HepG2 (cell line): ENCODE measurements at regions not wholly inside any gene's neighbourhood (a gene's known extent, or its start where the extent isn't known, plus 50 kb on each side); places are given as distances from the start of the nearest gene placed in this dataset.

Experiments
- KDM2A ChIP-seq: sonication (generic); formaldehyde crosslinking; IDR thresholded peaks from 2 replicates; pipeline ENCODE4 v1.4.0; 2020; ENCODE audit warnings: low read depth, missing genetic modification reagents, borderline replicate concordance
- NCOA5 ChIP-seq: sonication (generic); formaldehyde crosslinking; IDR thresholded peaks from 2 replicates; pipeline ENCODE4 v1.4.0; 2020; ENCODE audit warnings: missing genetic modification reagents
- SALL1 ChIP-seq: sonication (generic); formaldehyde crosslinking; IDR thresholded peaks from 2 replicates; pipeline ENCODE4 v1.8.0; 2022; ENCODE audit warnings: mild to moderate bottlenecking, missing genetic modification reagents
- SNAPC2 ChIP-seq: sonication (generic); formaldehyde crosslinking; IDR thresholded peaks from 2 replicates; pipeline ENCODE4 v1.8.1; 2022; ENCODE audit warnings: mild to moderate bottlenecking, missing genetic modification reagents
- SRF ChIP-seq: IDR thresholded peaks from 2 replicates; pipeline ENCODE4 v1.6.1; 2011; ENCODE audit warnings: mild to moderate bottlenecking, low read depth, low read length, moderate library complexity
- U2AF1 ChIP-seq: fragments of 200-400 bp; formaldehyde crosslinking; optimal IDR thresholded peaks from 2 replicates; pipeline ENCODE3; 2017; ENCODE audit warnings: mild to moderate bottlenecking, low read depth, low read length
- XRCC5 ChIP-seq: fragments of 200-400 bp; formaldehyde crosslinking; optimal IDR thresholded peaks from 2 replicates; pipeline ENCODE3; 2017; ENCODE audit warnings: mild to moderate bottlenecking, low read length
- ZNF205 ChIP-seq: IDR thresholded peaks from 2 replicates; pipeline ENCODE4 v1.6.1; 2018; ENCODE audit warnings: missing biosample characterization, missing genetic modification reagents
- ZNF329 ChIP-seq: sonication (generic); formaldehyde crosslinking; IDR thresholded peaks from 2 replicates; pipeline ENCODE4 v1.9.0; 2021; ENCODE audit warnings: low read depth, mild to moderate bottlenecking, missing genetic modification reagents
- ZNF350 ChIP-seq: sonication (generic); formaldehyde crosslinking; IDR thresholded peaks from 2 replicates; pipeline ENCODE4 v1.4.0; 2020; ENCODE audit warnings: mild to moderate bottlenecking, low read depth, missing genetic modification reagents, borderline replicate concordance
- ZNF615 ChIP-seq: sonication (generic); formaldehyde crosslinking; IDR thresholded peaks from 2 replicates; pipeline ENCODE4 v1.5.0; 2020; ENCODE audit warnings: mild to moderate bottlenecking, missing genetic modification reagents, borderline replicate concordance
- TF ChIP-seq, protein P1 (sequence below): sonication (generic); formaldehyde crosslinking; IDR thresholded peaks from 2 replicates; pipeline ENCODE4 v1.5.1; 2020; ENCODE audit warnings: mild to moderate bottlenecking, missing genetic modification reagents, borderline replicate concordance
- TF ChIP-seq, protein P2 (sequence below): sonication (generic); formaldehyde crosslinking; IDR thresholded peaks from 2 replicates; pipeline ENCODE4 v1.4.0; 2020; ENCODE audit warnings: mild to moderate bottlenecking, missing genetic modification reagents
- TF ChIP-seq, protein P3 (sequence below): sonication (generic); formaldehyde crosslinking; conservative IDR thresholded peaks from 2 replicates; pipeline ENCODE4 v1.5.0; 2020; ENCODE audit warnings: missing genetic modification reagents
- TF ChIP-seq, protein P4 (sequence below), 2 experiments: fragments of 450-650 bp in 1 of 2; sonication (generic) in 1 of 2; formaldehyde crosslinking; IDR thresholded peaks; 2 replicates each; pipeline versions ENCODE4 v1.5.0 to v1.8.0; 2020 to 2022; ENCODE audit warnings: mild to moderate bottlenecking in 1 of 2, missing genetic modification reagents in 1 of 2
- TF ChIP-seq, protein P5 (sequence below): sonication (generic); formaldehyde crosslinking; IDR thresholded peaks from 2 replicates; pipeline ENCODE4 v1.4.0; 2020; ENCODE audit warnings: missing genetic modification reagents, mild to moderate bottlenecking, borderline replicate concordance

DNA sequence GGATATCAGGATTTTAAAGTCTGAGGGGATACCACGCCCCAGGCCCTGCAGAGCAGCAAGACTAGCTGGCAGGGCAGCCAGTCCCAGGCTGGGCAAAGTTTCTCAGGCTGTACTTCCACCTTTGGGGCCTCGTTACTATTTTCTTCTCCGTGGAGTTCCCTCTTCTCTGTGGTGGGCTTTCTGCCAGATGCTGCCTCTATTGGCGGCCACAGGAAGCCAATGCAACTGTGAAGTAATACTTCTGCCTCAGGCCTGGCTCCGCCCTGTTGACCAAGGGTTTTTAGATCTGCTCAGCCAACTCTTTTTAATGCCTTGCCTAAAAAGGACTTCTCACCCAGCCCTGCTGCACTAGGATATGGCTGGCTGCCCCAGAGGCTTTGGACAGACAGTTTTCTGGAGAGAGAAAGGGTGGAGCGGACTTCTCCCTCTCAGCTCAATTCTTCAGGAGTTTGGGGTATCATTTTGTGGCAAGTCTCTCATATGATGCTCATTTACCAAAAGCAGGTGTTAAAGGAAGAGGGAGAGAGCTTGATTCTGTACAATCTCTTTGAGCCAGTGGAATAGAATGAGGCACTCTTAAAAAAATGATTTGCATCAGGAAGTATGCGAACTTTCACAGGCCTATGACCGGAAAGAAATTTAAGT lies 67.4 kb downstream of the HHEX start (continued):
- TF ChIP-seq, protein P1, sequence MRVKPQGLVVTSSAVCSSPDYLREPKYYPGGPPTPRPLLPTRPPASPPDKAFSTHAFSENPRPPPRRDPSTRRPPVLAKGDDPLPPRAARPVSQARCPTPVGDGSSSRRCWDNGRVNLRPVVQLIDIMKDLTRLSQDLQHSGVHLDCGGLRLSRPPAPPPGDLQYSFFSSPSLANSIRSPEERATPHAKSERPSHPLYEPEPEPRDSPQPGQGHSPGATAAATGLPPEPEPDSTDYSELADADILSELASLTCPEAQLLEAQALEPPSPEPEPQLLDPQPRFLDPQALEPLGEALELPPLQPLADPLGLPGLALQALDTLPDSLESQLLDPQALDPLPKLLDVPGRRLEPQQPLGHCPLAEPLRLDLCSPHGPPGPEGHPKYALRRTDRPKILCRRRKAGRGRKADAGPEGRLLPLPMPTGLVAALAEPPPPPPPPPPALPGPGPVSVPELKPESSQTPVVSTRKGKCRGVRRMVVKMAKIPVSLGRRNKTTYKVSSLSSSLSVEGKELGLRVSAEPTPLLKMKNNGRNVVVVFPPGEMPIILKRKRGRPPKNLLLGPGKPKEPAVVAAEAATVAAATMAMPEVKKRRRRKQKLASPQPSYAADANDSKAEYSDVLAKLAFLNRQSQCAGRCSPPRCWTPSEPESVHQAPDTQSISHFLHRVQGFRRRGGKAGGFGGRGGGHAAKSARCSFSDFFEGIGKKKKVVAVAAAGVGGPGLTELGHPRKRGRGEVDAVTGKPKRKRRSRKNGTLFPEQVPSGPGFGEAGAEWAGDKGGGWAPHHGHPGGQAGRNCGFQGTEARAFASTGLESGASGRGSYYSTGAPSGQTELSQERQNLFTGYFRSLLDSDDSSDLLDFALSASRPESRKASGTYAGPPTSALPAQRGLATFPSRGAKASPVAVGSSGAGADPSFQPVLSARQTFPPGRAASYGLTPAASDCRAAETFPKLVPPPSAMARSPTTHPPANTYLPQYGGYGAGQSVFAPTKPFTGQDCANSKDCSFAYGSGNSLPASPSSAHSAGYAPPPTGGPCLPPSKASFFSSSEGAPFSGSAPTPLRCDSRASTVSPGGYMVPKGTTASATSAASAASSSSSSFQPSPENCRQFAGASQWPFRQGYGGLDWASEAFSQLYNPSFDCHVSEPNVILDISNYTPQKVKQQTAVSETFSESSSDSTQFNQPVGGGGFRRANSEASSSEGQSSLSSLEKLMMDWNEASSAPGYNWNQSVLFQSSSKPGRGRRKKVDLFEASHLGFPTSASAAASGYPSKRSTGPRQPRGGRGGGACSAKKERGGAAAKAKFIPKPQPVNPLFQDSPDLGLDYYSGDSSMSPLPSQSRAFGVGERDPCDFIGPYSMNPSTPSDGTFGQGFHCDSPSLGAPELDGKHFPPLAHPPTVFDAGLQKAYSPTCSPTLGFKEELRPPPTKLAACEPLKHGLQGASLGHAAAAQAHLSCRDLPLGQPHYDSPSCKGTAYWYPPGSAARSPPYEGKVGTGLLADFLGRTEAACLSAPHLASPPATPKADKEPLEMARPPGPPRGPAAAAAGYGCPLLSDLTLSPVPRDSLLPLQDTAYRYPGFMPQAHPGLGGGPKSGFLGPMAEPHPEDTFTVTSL (CRISPR knock-in tag) = peak; percentile 20; the same call in 1 of the 2 replicates
- TF ChIP-seq SALL1 (peak; percentile 73), NCOA5 (CRISPR knock-in tag) (no peak), XRCC5 (peak; percentile 48), U2AF1 (no peak), ZNF615 (CRISPR knock-in tag) (no peak), SRF (peak; percentile 84), SNAPC2 (CRISPR knock-in tag) (no peak), ZNF350 (peak; percentile 68; the same call in 1 of the 2 replicates), ZNF205 (CRISPR knock-in tag) (0 out of 2 replicates have a peak, but pooled peaks have one; percentile 33), ZNF329 (no peak), KDM2A (CRISPR knock-in tag) (peak; percentile 38; the same call in 1 of the 2 replicates)
- TF ChIP-seq, protein P2, sequence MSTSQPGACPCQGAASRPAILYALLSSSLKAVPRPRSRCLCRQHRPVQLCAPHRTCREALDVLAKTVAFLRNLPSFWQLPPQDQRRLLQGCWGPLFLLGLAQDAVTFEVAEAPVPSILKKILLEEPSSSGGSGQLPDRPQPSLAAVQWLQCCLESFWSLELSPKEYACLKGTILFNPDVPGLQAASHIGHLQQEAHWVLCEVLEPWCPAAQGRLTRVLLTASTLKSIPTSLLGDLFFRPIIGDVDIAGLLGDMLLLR = no peak
- TF ChIP-seq, protein P3, sequence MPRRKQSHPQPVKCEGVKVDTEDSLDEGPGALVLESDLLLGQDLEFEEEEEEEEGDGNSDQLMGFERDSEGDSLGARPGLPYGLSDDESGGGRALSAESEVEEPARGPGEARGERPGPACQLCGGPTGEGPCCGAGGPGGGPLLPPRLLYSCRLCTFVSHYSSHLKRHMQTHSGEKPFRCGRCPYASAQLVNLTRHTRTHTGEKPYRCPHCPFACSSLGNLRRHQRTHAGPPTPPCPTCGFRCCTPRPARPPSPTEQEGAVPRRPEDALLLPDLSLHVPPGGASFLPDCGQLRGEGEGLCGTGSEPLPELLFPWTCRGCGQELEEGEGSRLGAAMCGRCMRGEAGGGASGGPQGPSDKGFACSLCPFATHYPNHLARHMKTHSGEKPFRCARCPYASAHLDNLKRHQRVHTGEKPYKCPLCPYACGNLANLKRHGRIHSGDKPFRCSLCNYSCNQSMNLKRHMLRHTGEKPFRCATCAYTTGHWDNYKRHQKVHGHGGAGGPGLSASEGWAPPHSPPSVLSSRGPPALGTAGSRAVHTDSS = no peak
- TF ChIP-seq, protein P4, sequence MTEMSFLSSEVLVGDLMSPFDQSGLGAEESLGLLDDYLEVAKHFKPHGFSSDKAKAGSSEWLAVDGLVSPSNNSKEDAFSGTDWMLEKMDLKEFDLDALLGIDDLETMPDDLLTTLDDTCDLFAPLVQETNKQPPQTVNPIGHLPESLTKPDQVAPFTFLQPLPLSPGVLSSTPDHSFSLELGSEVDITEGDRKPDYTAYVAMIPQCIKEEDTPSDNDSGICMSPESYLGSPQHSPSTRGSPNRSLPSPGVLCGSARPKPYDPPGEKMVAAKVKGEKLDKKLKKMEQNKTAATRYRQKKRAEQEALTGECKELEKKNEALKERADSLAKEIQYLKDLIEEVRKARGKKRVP (CRISPR knock-in tag; IDR thresholded peaks at IDR 0.05) = 0 out of 4 replicates have a peak, but pooled peaks of 1 of the 2 experiments have one; percentile 37
- TF ChIP-seq, protein P5, sequence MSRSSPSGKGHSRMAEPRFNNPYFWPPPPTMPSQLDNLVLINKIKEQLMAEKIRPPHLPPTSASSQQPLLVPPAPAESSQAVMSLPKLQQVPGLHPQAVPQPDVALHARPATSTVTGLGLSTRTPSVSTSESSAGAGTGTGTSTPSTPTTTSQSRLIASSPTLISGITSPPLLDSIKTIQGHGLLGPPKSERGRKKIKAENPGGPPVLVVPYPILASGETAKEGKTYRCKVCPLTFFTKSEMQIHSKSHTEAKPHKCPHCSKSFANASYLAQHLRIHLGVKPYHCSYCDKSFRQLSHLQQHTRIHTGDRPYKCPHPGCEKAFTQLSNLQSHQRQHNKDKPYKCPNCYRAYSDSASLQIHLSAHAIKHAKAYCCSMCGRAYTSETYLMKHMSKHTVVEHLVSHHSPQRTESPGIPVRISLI = 0 out of 2 replicates have a peak, but pooled peaks have one; percentile 41
